Kidney (tissue), 13 donors: ENCODE measurements at regions not wholly inside any gene's neighbourhood (a gene's known extent, or its start where the extent isn't known, plus 50 kb on each side); places are given as distances from the start of the nearest gene placed in this dataset.
"Not testable (repeated sequence)": the region's sequence is repeated elsewhere in the genome, so short reads cannot be mapped to it uniquely, and the experiment has no call there.

Experiments used
- DNase-seq, 5 donors: peaks; one replicate each; pipeline ENCODE4 v3.0.0-alpha.2; 2013 to 2020
- FAIRE-seq: peaks from 2 replicates; lab custom pipeline; 2012; peaks lifted over from hg19 to GRCh38; lab: Jason Lieb, UNC
- H3K27ac ChIP-seq, 2 donors: one replicate each; pipeline ENCODE4 v1.7.0; 2013; ENCODE audit warnings: low read depth in 2 of 2, low read length in 2 of 2, inconsistent platforms in 1 of 2
- H3K27me3 ChIP-seq: one replicate; pipeline ENCODE4 v1.7.1; 2013; ENCODE audit warnings: low read length, inconsistent platforms; ENCODE audit not compliant: control insufficient read depth, insufficient read depth
- H3K36me3 ChIP-seq, 3 donors: one replicate each; pipeline versions ENCODE4 v1.7.0 to v1.7.1; 2013; ENCODE audit warnings: low read length in 3 of 3, control low read depth in 1 of 3, inconsistent platforms in 1 of 3; ENCODE audit not compliant: insufficient read depth in 3 of 3, control insufficient read depth in 2 of 3
- H3K4me1 ChIP-seq, 3 donors: one replicate each; pipeline versions ENCODE4 v1.7.0 to v1.7.1; 2013; ENCODE audit warnings: low read length in 3 of 3, inconsistent platforms in 1 of 3, low read depth in 1 of 3; ENCODE audit not compliant: control insufficient read depth in 2 of 3, insufficient read depth in 2 of 3
- H3K4me3 ChIP-seq, 3 donors: one replicate each; pipeline versions ENCODE4 v1.7.0 to v1.8.1; 2013; ENCODE audit warnings: low read length in 3 of 3, control low read depth in 1 of 3, inconsistent platforms in 1 of 3
- H3K9ac ChIP-seq, 3 donors: one replicate each; pipeline versions ENCODE4 v1.7.0 to v1.7.1; 2013; ENCODE audit warnings: low read length in 3 of 3, control low read depth in 1 of 3, inconsistent platforms in 1 of 3
- H3K9me3 ChIP-seq, 3 donors: one replicate each; pipeline versions ENCODE4 v1.7.0 to v1.7.1; 2013; ENCODE audit warnings: low read length in 3 of 3, control low read depth in 1 of 3, inconsistent platforms in 1 of 3; ENCODE audit not compliant: control insufficient read depth in 2 of 3, insufficient read depth in 1 of 3
- intact Hi-C: fragments of 100-400 bp; cut with DNase I; formaldehyde crosslinking; loops from one replicate; pipeline ENCODE4 v1.11.1; 2022
- TF ChIP-seq, protein P1 (sequence below): IDR thresholded peaks from 3 replicates; pipeline ENCODE4 v1.5.1; 2012; ENCODE audit warnings: mild to moderate bottlenecking, moderate library complexity, borderline replicate concordance; ENCODE audit not compliant: insufficient read depth; ENCODE audit errors: extremely low read depth
- donor health status: control.
- donor health status: control.
- donor health status: control.
- donor health status: control.
- donor health status: control.
- donor health status: DM: yes; HTN: yes; CAD: no.
- donor health status: Normal renal cell carcinoma (clear cell type).

DNA sequence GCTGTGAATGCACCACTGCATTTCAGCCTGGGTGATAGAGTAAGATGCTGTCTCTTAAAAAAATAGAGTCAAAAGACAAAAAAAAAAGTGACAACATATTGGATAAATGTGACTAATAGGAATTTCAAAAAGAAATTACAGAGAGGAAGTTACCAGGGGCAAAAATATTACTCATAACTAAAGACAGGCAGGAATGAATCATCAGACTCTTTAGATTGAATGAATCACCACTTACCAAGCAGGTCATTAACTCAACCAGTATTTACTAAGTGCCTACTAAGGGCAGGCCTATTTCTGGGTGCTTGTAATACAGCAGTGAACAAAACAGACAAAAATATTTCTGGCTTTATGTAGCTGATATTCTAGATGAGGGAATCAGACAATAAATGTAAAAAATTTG is 301.3 kb downstream of the UBE2NL start:
- H3K9ac ChIP-seq, H3K27me3 ChIP-seq, H3K36me3 ChIP-seq, H3K27ac ChIP-seq, H3K9me3 ChIP-seq, DNase-seq, H3K4me3 ChIP-seq, FAIRE-seq, intact Hi-C loops, H3K4me1 ChIP-seq: not testable (repeated sequence)

DNA sequence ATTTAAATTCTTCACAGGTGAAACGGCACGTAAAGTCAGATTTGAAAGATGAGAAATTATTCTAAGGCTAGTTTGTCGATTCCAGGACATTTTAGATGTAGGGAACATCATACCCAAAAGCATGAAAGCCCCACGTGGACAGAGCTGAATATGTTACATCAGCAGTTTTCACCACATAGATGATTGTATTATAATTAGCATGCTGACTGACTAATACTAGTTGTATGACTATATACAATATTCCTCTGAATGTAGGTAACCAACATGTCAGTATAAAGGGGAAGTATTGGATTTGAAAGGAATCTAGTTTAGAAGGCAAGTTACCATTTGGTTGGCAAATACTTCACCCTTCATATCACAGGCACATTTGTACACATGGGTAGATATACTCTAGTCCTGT is 304.6 kb downstream of the UBE2NL start:
- H3K9me3 ChIP-seq, H3K4me1 ChIP-seq, intact Hi-C loops, H3K27ac ChIP-seq, H3K9ac ChIP-seq, H3K4me3 ChIP-seq, FAIRE-seq, H3K36me3 ChIP-seq, DNase-seq, H3K27me3 ChIP-seq: not testable (repeated sequence)

DNA sequence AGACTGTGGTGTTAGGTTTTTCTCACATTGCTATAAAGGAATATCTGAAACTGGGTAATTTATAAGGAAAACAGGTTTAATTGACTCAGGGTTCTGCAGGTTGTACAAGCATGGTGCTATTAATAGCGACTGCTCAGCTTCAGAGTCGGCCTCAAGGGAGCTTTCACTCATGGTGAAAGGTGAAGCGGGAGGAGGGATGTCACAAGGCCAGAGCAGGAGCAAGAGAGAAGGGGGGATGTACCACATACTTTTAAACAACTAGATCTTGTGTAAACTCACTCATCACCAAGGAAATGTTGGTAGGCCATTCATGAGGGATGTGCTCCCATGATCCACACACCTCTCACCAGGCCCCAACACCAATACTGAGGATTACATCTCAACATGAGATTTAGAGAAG is 313.2 kb downstream of the UBE2NL start:
- H3K27me3 ChIP-seq, DNase-seq, H3K4me1 ChIP-seq, intact Hi-C loops, H3K36me3 ChIP-seq, H3K4me3 ChIP-seq, H3K27ac ChIP-seq, H3K9ac ChIP-seq, FAIRE-seq, H3K9me3 ChIP-seq: not testable (repeated sequence)

DNA sequence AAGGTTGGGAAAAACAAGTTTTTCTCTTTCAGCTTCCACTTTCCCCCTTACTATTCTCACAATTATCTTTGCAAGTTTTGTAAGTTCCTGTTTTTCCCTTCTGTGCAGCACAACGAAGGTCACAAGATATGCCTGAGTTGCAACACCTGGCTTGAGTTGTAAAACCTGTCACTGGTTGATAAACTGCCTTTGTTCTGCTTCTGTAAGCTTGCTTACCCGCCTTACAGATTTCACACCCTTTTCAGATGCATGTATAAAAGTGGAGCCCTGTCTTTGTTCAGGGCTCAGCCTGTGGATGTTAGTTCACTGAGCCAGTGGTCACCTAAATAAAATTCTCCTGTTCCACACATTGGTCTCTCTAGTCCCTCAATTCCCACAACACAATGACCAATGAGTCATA is 318.9 kb downstream of the UBE2NL start:
- H3K27ac ChIP-seq, H3K4me3 ChIP-seq, H3K9ac ChIP-seq, DNase-seq, H3K4me1 ChIP-seq, H3K36me3 ChIP-seq, intact Hi-C loops, H3K9me3 ChIP-seq, H3K27me3 ChIP-seq, FAIRE-seq: not testable (repeated sequence)

DNA sequence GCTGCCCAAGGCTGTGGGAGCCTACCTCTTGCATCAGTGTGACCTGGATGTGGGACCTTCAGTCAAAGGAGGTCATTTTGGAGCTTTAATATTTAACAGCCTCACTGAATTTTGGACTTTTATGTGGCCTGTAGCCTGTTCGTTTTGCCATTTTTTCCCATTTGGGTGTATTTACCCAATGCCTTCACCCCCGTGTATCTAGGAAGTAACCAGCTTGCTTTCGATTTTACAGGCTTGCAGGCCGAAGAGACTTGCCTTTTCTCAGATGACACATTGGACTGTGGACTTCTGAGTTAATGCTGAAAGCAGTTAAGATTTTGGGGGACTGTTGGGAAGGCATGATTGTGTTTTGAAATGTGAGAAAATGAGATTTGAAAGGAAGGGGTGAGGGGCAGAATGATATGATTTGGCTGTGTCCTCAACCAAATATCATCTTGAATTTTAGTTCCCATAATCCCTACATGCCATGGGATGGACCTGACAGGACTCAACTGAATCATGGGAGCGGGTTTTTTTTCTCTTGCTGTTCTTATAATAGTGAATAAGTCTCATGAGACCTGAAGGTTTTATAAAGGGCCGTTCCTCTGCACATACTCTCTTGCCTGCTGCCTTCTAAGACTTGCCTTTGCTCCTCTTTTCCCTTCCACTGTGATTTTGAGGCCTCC is 324.6 kb downstream of the UBE2NL start:
- FAIRE-seq, H3K27ac ChIP-seq, DNase-seq, H3K4me1 ChIP-seq, H3K36me3 ChIP-seq, H3K9me3 ChIP-seq, H3K27me3 ChIP-seq, H3K9ac ChIP-seq, H3K4me3 ChIP-seq, intact Hi-C loops: not testable (repeated sequence)

DNA sequence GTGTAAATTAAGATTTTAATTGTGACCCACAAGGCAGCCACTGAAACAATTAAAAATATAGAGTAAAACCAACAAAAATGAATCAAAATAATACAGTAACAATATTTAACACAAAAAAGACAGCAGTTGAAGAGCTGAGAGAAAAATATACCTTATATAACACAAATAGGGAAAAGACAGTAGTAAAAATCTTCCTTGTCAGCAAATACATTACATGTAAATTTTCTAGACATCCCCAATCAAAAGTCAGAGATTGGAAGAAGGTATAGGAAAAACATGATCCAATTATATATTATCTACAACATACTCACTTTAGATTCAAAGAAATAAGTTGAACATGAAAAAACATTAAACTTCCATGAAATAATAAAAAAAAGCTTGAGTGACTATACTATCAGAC is 330.8 kb downstream of the UBE2NL start:
- H3K9me3 ChIP-seq: no peaks in the 10 kb centered on the region
- H3K4me3 ChIP-seq: no peak overlapping the region
- no peaks in the 10 kb centered on the region for H3K4me1 ChIP-seq
- TF ChIP-seq, protein P1, sequence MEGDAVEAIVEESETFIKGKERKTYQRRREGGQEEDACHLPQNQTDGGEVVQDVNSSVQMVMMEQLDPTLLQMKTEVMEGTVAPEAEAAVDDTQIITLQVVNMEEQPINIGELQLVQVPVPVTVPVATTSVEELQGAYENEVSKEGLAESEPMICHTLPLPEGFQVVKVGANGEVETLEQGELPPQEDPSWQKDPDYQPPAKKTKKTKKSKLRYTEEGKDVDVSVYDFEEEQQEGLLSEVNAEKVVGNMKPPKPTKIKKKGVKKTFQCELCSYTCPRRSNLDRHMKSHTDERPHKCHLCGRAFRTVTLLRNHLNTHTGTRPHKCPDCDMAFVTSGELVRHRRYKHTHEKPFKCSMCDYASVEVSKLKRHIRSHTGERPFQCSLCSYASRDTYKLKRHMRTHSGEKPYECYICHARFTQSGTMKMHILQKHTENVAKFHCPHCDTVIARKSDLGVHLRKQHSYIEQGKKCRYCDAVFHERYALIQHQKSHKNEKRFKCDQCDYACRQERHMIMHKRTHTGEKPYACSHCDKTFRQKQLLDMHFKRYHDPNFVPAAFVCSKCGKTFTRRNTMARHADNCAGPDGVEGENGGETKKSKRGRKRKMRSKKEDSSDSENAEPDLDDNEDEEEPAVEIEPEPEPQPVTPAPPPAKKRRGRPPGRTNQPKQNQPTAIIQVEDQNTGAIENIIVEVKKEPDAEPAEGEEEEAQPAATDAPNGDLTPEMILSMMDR: no peak
- intact Hi-C loops: no loop called here
- DNase-seq (no peak), FAIRE-seq (peak; percentile 29)
- H3K9ac ChIP-seq: no peak overlapping the region
- H3K27ac ChIP-seq: no peak overlapping the region
- H3K27me3 ChIP-seq: no peaks in the 10 kb centered on the region
- H3K36me3 ChIP-seq: no peaks in the 10 kb centered on the region
